CD4-positive, alpha-beta T cell (primary cell): ENCODE measurements at regions not wholly inside any gene's neighbourhood (a gene's known extent, or its start where the extent isn't known, plus 50 kb on each side); places are given as distances from the start of the nearest gene placed in this dataset.

Experiments used
- ATAC-seq: fragments of 200-7000 bp; cut with Tn5 transposase; one replicate; pipeline ENCODE4 v1.10.0; 2022; ENCODE audit warnings: mild to moderate bottlenecking; ENCODE audit not compliant: poor library complexity
- CTCF ChIA-PET: fragments of 350-600 bp; sonication (Branson Sonifier 250); formaldehyde crosslinking; loops from one replicate; lab custom pipeline; 2021; ENCODE audit warnings: antibody characterized with exemption, inconsistent platforms; lab: Charles Lee
- POLR2A ChIA-PET: fragments of 350-600 bp; sonication (Branson Sonifier 250); formaldehyde crosslinking; loops from one replicate; lab custom pipeline; 2021; ENCODE audit warnings: antibody characterized with exemption, inconsistent platforms; lab: Charles Lee
- DNase-seq, 14 experiments: peaks; one replicate each; pipeline ENCODE4 v3.0.0-alpha.2; 2013 to 2020; ENCODE audit warnings: mixed read lengths in 2 of 14
- H3K27ac ChIP-seq, 2 donors: one replicate each; pipeline versions ENCODE4 v1.5.1 to v1.7.0; 2013; ENCODE audit warnings: low read length in 2 of 2, low read depth in 1 of 2, mild to moderate bottlenecking in 1 of 2
- H3K27me3 ChIP-seq, 2 experiments: 1 replicate in 1 of 2; 2 replicates in 1 of 2; pipeline versions ENCODE4 v1.6.1 to v1.7.0; 2013; ENCODE audit warnings: low read length in 2 of 2, control low read depth in 1 of 2, mild to moderate bottlenecking in 1 of 2, moderate library complexity in 1 of 2; ENCODE audit not compliant: insufficient read depth in 2 of 2, control insufficient read depth in 1 of 2
- H3K36me3 ChIP-seq: one replicate; pipeline ENCODE4 v1.6.1; 2013; ENCODE audit warnings: low read length, control low read depth; ENCODE audit not compliant: insufficient read depth
- H3K4me1 ChIP-seq: one replicate; pipeline ENCODE4 v1.6.1; 2013; ENCODE audit warnings: low read length, control low read depth; ENCODE audit not compliant: insufficient read depth
- H3K4me3 ChIP-seq: one replicate; pipeline ENCODE4 v1.5.1; 2013; ENCODE audit warnings: mild to moderate bottlenecking, low read length, moderate library complexity
- H3K9me3 ChIP-seq, 2 experiments: 1 replicate in 1 of 2; 2 replicates in 1 of 2; pipeline versions ENCODE4 v1.6.1 to v1.7.0; 2013; ENCODE audit warnings: low read length in 2 of 2, mild to moderate bottlenecking in 2 of 2, control low read depth in 1 of 2, moderate library complexity in 1 of 2; ENCODE audit not compliant: control insufficient read depth in 1 of 2, insufficient read depth in 1 of 2
- H3K27ac Mint-ChIP-seq: one replicate; pipeline ENCODE4 v1.8.0; 2020; ENCODE audit warnings: mixed read lengths
- H3K27me3 Mint-ChIP-seq: one replicate; pipeline ENCODE4 v1.8.0; 2021; ENCODE audit warnings: mixed read lengths
- H3K36me3 Mint-ChIP-seq: one replicate; pipeline ENCODE4 v1.8.0; 2021; ENCODE audit warnings: low read depth, mixed read lengths
- H3K4me1 Mint-ChIP-seq: one replicate; pipeline ENCODE4 v1.8.0; 2021; ENCODE audit warnings: low read depth, mixed read lengths
- H3K4me3 Mint-ChIP-seq: one replicate; pipeline ENCODE4 v1.8.0; 2020; ENCODE audit warnings: mild to moderate bottlenecking, mixed read lengths
- H3K9me3 Mint-ChIP-seq: one replicate; pipeline ENCODE4 v1.8.0; 2020; ENCODE audit warnings: mixed read lengths
- intact Hi-C, 2 experiments: fragments of 100-400 bp; cut with DNase I in 1 of 2; cut with micrococcal nuclease in 1 of 2; formaldehyde crosslinking; loops; one replicate each; pipeline versions ENCODE4 v1.15.1 to v1.9.0; 2023 to 2025; cut with DNase I, micrococcal nuclease
- TF ChIP-seq, protein P1 (sequence below): fragments of 200-600 bp; IDR thresholded peaks from one replicate; pipeline ENCODE4 v1.8.0; 2022; ENCODE audit warnings: antibody characterized with exemption, mild to moderate bottlenecking

DNA sequence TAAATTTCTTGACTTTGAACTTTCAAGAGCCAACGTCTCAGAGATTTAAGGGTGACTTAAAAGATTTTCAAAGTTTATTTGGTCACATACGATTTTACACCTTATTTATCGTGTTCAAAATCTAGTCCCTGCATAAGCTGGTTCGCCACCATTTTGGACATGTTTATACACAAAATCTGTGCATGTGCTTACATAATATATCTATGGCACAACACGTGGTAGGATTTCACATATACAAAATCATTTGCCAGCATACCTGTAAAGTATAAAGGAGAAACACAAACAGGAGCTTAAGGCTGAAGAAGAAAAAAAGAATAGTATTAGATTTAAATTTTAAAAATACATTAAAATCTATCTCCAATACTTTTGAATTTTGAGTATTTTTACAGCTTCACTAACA is 190.0 kb upstream of the KYNU start:
- Mint-ChIP-seq H3K36me3 (no peaks in the 10 kb centered on the region), H3K9me3 (no peaks in the 10 kb centered on the region), H3K4me3 (no peak overlapping the region), H3K27ac (no peak overlapping the region), H3K27me3 (no peaks in the 10 kb centered on the region), H3K4me1 (no peaks in the 10 kb centered on the region)
- peaks cover 0 to 3% of the 10 kb centered on the region in 2 experiments for H3K9me3 ChIP-seq
- no peaks in the 10 kb centered on the region for H3K4me1 ChIP-seq
- no peak for DNase-seq
- H3K27ac ChIP-seq = no peak overlapping the region
- no peak for ATAC-seq
- ChIA-PET CTCF (no interaction called here), POLR2A (no interaction called here)
- no peaks in the 10 kb centered on the region for H3K27me3 ChIP-seq
- no peaks in the 10 kb centered on the region for H3K36me3 ChIP-seq
- no peak overlapping the region for H3K4me3 ChIP-seq
- intact Hi-C loops = no loop called here
- TF ChIP-seq, protein P1, sequence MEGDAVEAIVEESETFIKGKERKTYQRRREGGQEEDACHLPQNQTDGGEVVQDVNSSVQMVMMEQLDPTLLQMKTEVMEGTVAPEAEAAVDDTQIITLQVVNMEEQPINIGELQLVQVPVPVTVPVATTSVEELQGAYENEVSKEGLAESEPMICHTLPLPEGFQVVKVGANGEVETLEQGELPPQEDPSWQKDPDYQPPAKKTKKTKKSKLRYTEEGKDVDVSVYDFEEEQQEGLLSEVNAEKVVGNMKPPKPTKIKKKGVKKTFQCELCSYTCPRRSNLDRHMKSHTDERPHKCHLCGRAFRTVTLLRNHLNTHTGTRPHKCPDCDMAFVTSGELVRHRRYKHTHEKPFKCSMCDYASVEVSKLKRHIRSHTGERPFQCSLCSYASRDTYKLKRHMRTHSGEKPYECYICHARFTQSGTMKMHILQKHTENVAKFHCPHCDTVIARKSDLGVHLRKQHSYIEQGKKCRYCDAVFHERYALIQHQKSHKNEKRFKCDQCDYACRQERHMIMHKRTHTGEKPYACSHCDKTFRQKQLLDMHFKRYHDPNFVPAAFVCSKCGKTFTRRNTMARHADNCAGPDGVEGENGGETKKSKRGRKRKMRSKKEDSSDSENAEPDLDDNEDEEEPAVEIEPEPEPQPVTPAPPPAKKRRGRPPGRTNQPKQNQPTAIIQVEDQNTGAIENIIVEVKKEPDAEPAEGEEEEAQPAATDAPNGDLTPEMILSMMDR = no peak

DNA sequence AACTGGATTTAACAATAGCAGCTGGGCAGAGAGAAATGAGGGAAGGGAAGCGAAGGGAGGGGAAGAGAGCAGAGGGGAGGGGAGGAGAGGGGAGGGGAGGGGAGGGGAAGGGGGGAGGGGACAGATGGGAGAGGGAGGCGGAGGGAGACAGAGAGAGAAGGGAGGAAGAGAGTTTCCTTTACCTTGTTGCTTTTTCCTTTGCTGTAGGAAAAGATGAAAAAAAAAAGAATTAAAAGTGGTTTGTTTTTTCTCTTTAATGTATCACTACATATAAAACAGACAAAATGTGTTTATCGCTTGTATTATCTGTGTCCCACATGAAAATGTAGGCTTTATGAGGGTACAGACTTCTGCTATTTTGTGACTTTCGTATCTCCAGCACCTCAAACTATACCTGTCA is 190.4 kb upstream of the KYNU start:
- no peaks in the 10 kb centered on the region for H3K4me1 ChIP-seq

DNA sequence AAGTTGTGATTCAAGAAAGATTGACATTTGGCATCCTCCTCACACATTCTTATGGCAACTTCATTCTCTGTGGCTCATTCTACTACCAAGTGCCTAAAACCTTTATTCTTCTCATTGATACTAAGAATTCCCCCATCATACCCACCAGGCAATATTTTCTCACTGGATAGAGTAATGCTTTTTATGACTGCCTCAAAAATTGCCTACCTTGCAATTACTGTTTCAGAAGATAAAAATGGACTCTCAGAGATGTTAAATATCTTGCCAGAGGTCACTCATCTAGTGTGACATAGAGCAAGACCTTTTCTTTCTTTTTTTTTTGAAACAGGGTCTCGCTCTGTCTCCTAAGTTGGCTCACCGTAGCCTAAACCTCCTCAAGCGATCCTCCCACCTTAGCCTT is 192.8 kb upstream of the KYNU start:
- Mint-ChIP-seq H3K4me3 (no peak overlapping the region), H3K36me3 (no peaks in the 10 kb centered on the region), H3K27me3 (no peaks in the 10 kb centered on the region), H3K27ac (no peak overlapping the region), H3K4me1 (no peaks in the 10 kb centered on the region), H3K9me3 (no peaks in the 10 kb centered on the region)
- H3K36me3 ChIP-seq = no peaks in the 10 kb centered on the region
- no peak overlapping the region for H3K27ac ChIP-seq
- no peaks in the 10 kb centered on the region for H3K27me3 ChIP-seq
- H3K4me1 ChIP-seq = no peaks in the 10 kb centered on the region
- no peak for DNase-seq
- H3K4me3 ChIP-seq = no peak overlapping the region
- intact Hi-C loops = no loop called here
- no peak for ATAC-seq
- TF ChIP-seq, protein P1 = no peak
- ChIA-PET CTCF (no interaction called here), POLR2A (no interaction called here)
- peaks cover 0 to 3% of the 10 kb centered on the region in 2 experiments for H3K9me3 ChIP-seq

More for the DNA sequence above, 190.4 kb upstream of the KYNU start:
- ChIA-PET POLR2A (no interaction called here), CTCF (no interaction called here)
- intact Hi-C loops = no loop called here
- Histone ChIP-seq H3K27ac (no peak overlapping the region), H3K9me3 (peaks cover 0 to 3% of the 10 kb centered on the region in 2 experiments), H3K36me3 (no peaks in the 10 kb centered on the region), H3K27me3 (no peaks in the 10 kb centered on the region), H3K4me3 (no peak overlapping the region)
- no peaks in the 10 kb centered on the region for H3K9me3 Mint-ChIP-seq
- H3K27me3 Mint-ChIP-seq = no peaks in the 10 kb centered on the region
- no peak overlapping the region for H3K27ac Mint-ChIP-seq
- no peaks in the 10 kb centered on the region for H3K36me3 Mint-ChIP-seq
- H3K4me1 Mint-ChIP-seq = no peaks in the 10 kb centered on the region
- H3K4me3 Mint-ChIP-seq = no peak overlapping the region
- DNase-seq = no peak
- no peak for ATAC-seq
- TF ChIP-seq, protein P1 = no peak
